Activated CD8-positive, alpha-beta T cell treated with anti-CD3 and anti-CD28 coated beads, Interleukin-2, amount 10 ng/mL, durations not matched to agents 7 days and 5 days (primary cell): ENCODE measurements at regions not wholly inside any gene's neighbourhood (a gene's known extent, or its start where the extent isn't known, plus 50 kb on each side); places are given as distances from the start of the nearest gene placed in this dataset.

ENCODE experiments used
- ATAC-seq: fragments of 150-1000 bp; cut with Tn5 transposase; one replicate; pipeline ENCODE4 v1.10.0; 2021; ENCODE audit warnings: moderate library complexity
- CTCF ChIA-PET: fragments of 350-600 bp; sonication (Branson Sonifier 250); formaldehyde crosslinking; loops from one replicate; lab custom pipeline; 2021; ENCODE audit warnings: antibody characterized with exemption; lab: Charles Lee
- POLR2A ChIA-PET: fragments of 350-600 bp; sonication (Branson Sonifier 250); formaldehyde crosslinking; loops from one replicate; lab custom pipeline; 2021; ENCODE audit warnings: antibody characterized with exemption; lab: Charles Lee
- DNase-seq: peaks from one replicate; pipeline ENCODE4 v3.0.0-alpha.2; 2020
- H3K27ac Mint-ChIP-seq: one replicate; pipeline ENCODE4 v1.8.0; 2021; ENCODE audit warnings: mild to moderate bottlenecking, mixed read lengths
- H3K27me3 Mint-ChIP-seq: one replicate; pipeline ENCODE4 v1.8.0; 2021; ENCODE audit warnings: low read depth, mixed read lengths
- H3K36me3 Mint-ChIP-seq: one replicate; pipeline ENCODE4 v1.8.0; 2021; ENCODE audit warnings: low read depth, mixed read lengths
- H3K4me1 Mint-ChIP-seq: one replicate; pipeline ENCODE4 v1.8.0; 2021; ENCODE audit warnings: low read depth, mixed read lengths
- H3K4me3 Mint-ChIP-seq: one replicate; pipeline ENCODE4 v1.8.0; 2021; ENCODE audit warnings: mild to moderate bottlenecking, mixed read lengths
- H3K9me3 Mint-ChIP-seq: one replicate; pipeline ENCODE4 v1.8.0; 2022; ENCODE audit warnings: mixed read lengths; ENCODE audit not compliant: insufficient read depth

GRCh38 chr12:82529101-82529500 is 157.6 kb upstream of the TMTC2 start:
- Mint-ChIP-seq H3K4me3 (no peak overlapping the region), H3K27me3 (no peaks in the 10 kb centered on the region), H3K27ac (no peak overlapping the region), H3K9me3 (no peaks in the 10 kb centered on the region), H3K36me3 (no peaks in the 10 kb centered on the region), H3K4me1 (no peaks in the 10 kb centered on the region)
- DNase-seq (no peak), ATAC-seq (no peak)
- ChIA-PET POLR2A (no interaction called here), CTCF (no interaction called here)

GRCh38 chr12:82529954-82530353 is 156.8 kb upstream of the TMTC2 start:
- no peaks in the 10 kb centered on the region for H3K9me3 Mint-ChIP-seq
- no peak overlapping the region for H3K27ac Mint-ChIP-seq
- H3K4me1 Mint-ChIP-seq: no peaks in the 10 kb centered on the region
- CTCF ChIA-PET: no interaction called here
- no peaks in the 10 kb centered on the region for H3K27me3 Mint-ChIP-seq
- H3K36me3 Mint-ChIP-seq: no peaks in the 10 kb centered on the region
- POLR2A ChIA-PET: no interaction called here
- DNase-seq: no peak
- H3K4me3 Mint-ChIP-seq: no peak overlapping the region
- no peak for ATAC-seq

- DNase-seq (no peak), ATAC-seq (no peak)
- Mint-ChIP-seq H3K36me3 (no peaks in the 10 kb centered on the region), H3K27ac (no peak overlapping the region), H3K4me3 (no peak overlapping the region), H3K27me3 (no peaks in the 10 kb centered on the region), H3K9me3 (no peaks in the 10 kb centered on the region), H3K4me1 (no peaks in the 10 kb centered on the region)
- ChIA-PET CTCF (no interaction called here), POLR2A (no interaction called here)
Measured at GRCh38 chr12:82530394-82530793, 156.3 kb upstream of the TMTC2 start.

GRCh38 chr12:82533341-82533740 is 153.4 kb upstream of the TMTC2 start:
- Mint-ChIP-seq H3K4me3 (no peak overlapping the region), H3K27me3 (no peaks in the 10 kb centered on the region), H3K27ac (no peak overlapping the region), H3K9me3 (no peaks in the 10 kb centered on the region), H3K4me1 (no peaks in the 10 kb centered on the region), H3K36me3 (no peaks in the 10 kb centered on the region)
- ATAC-seq (no peak), DNase-seq (no peak)
- ChIA-PET POLR2A (no interaction called here), CTCF (no interaction called here)

GRCh38 chr12:82537436-82537835 is 149.3 kb upstream of the TMTC2 start:
- ChIA-PET POLR2A (no interaction called here), CTCF (no interaction called here)
- H3K27me3 Mint-ChIP-seq: no peaks in the 10 kb centered on the region
- no peaks in the 10 kb centered on the region for H3K36me3 Mint-ChIP-seq
- H3K9me3 Mint-ChIP-seq: peaks cover 3% of the 10 kb centered on the region
- no peak overlapping the region for H3K27ac Mint-ChIP-seq
- DNase-seq: no peak
- ATAC-seq: no peak
- no peak overlapping the region for H3K4me3 Mint-ChIP-seq
- H3K4me1 Mint-ChIP-seq: no peaks in the 10 kb centered on the region

DNA sequence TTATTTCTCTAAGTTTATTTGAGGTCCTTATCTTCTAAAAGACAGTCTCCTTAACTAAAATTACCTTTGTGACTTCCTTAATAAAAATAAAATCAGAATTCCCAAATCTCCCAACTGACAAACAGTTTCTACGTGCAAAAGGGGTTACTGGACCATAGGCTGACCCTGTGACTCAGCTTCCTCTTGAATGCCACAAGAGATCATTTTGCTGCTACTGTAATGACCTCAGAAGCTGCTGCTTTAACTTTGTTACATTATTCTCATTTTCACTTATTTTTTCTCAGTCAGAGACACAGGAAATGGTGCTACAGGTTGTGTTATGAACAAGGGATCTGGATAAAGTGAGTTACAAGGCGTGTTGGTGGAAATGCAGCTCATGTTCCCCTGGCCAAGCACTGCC is 132.2 kb upstream of the TMTC2 start:
- Mint-ChIP-seq H3K27me3 (no peaks in the 10 kb centered on the region), H3K27ac (no peak overlapping the region), H3K4me1 (no peaks in the 10 kb centered on the region), H3K4me3 (no peak overlapping the region), H3K9me3 (peaks cover 11% of the 10 kb centered on the region), H3K36me3 (no peaks in the 10 kb centered on the region)
- CTCF ChIA-PET: no interaction called here
- no peak for DNase-seq
- POLR2A ChIA-PET: no interaction called here
- no peak for ATAC-seq

GRCh38 chr12:82555699-82556098 is 131.0 kb upstream of the TMTC2 start:
- Mint-ChIP-seq H3K27me3 (no peaks in the 10 kb centered on the region), H3K9me3 (peaks cover 7% of the 10 kb centered on the region), H3K4me1 (no peaks in the 10 kb centered on the region), H3K27ac (no peak overlapping the region), H3K36me3 (no peaks in the 10 kb centered on the region), H3K4me3 (no peak overlapping the region)
- CTCF ChIA-PET: no interaction called here
- DNase-seq (no peak), ATAC-seq (no peak)
- POLR2A ChIA-PET: no interaction called here

GRCh38 chr12:82565966-82566365 is 120.7 kb upstream of the TMTC2 start:
- H3K36me3 Mint-ChIP-seq: no peaks in the 10 kb centered on the region
- no peaks in the 10 kb centered on the region for H3K4me1 Mint-ChIP-seq
- no peaks in the 10 kb centered on the region for H3K9me3 Mint-ChIP-seq
- H3K27me3 Mint-ChIP-seq: no peaks in the 10 kb centered on the region
- ChIA-PET POLR2A (no interaction called here), CTCF (no interaction called here)
- ATAC-seq (no peak), DNase-seq (no peak)
- H3K4me3 Mint-ChIP-seq: no peak overlapping the region
- H3K27ac Mint-ChIP-seq: no peak overlapping the region

GRCh38 chr12:82567688-82568087 is 119.0 kb upstream of the TMTC2 start:
- CTCF ChIA-PET: no interaction called here
- H3K27ac Mint-ChIP-seq: no peak overlapping the region
- ATAC-seq: no peak
- H3K27me3 Mint-ChIP-seq: no peaks in the 10 kb centered on the region
- no peaks in the 10 kb centered on the region for H3K9me3 Mint-ChIP-seq
- POLR2A ChIA-PET: no interaction called here
- H3K4me1 Mint-ChIP-seq: no peaks in the 10 kb centered on the region
- DNase-seq: no peak
- no peak overlapping the region for H3K4me3 Mint-ChIP-seq
- no peaks in the 10 kb centered on the region for H3K36me3 Mint-ChIP-seq

DNA sequence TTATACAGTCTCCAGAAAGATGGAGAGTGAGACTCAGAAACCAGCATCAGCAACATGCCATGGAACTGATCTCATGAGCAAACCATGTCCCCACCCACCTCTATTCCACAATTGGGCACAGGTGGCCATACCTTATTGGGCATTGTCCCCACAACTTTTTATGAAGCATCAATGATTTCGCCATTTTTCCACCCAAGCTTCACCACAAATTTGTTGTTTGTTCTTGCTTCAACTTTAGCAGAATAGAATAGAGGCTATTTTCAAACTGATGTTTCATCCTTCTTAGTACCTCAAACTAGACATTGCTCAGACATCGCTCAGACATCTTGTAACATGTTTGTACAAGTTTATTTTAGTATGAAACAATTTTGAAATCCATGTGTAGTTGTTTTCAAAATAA is 112.5 kb upstream of the TMTC2 start:
- POLR2A ChIA-PET: no interaction called here
- Mint-ChIP-seq H3K27ac (no peak overlapping the region), H3K36me3 (no peaks in the 10 kb centered on the region), H3K4me3 (no peak overlapping the region), H3K27me3 (no peaks in the 10 kb centered on the region), H3K9me3 (no peaks in the 10 kb centered on the region), H3K4me1 (no peaks in the 10 kb centered on the region)
- CTCF ChIA-PET: no interaction called here
- ATAC-seq (no peak), DNase-seq (no peak)

- Mint-ChIP-seq H3K36me3 (no peaks in the 10 kb centered on the region), H3K9me3 (no peaks in the 10 kb centered on the region), H3K27me3 (no peaks in the 10 kb centered on the region), H3K4me1 (no peaks in the 10 kb centered on the region), H3K4me3 (no peak overlapping the region), H3K27ac (no peak overlapping the region)
- DNase-seq (no peak), ATAC-seq (no peak)
- ChIA-PET CTCF (no interaction called here), POLR2A (no interaction called here)
Measured at GRCh38 chr12:82578725-82579124, 108.0 kb upstream of the TMTC2 start.

DNA sequence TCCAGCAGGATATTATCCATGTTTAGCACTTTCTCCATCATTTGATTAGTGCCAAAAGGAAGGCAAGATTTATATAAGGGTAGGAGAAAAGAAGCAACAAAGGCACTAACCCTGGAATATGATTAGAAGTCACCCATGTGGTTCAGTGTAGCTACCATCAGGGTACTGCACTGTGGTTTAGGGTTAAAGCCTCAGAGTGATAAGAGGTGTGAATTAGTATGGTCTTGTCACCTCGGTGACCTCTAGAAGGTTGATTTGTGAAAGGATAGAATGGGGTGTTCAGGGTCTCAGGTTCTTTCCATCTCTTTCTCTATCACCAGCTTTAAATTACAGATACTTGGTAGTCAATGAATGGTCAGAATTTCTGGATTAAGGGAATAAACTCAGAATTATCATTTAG is 103.0 kb upstream of the TMTC2 start:
- H3K4me3 Mint-ChIP-seq: no peak overlapping the region
- ChIA-PET CTCF (no interaction called here), POLR2A (no interaction called here)
- no peaks in the 10 kb centered on the region for H3K27me3 Mint-ChIP-seq
- ATAC-seq (no peak), DNase-seq (no peak)
- H3K4me1 Mint-ChIP-seq: no peaks in the 10 kb centered on the region
- peaks cover 13% of the 10 kb centered on the region for H3K9me3 Mint-ChIP-seq
- H3K27ac Mint-ChIP-seq: no peak overlapping the region
- H3K36me3 Mint-ChIP-seq: no peaks in the 10 kb centered on the region

GRCh38 chr12:82593143-82593542 is 93.6 kb upstream of the TMTC2 start:
- DNase-seq (no peak), ATAC-seq (no peak)
- Mint-ChIP-seq H3K36me3 (no peaks in the 10 kb centered on the region), H3K27ac (no peak overlapping the region), H3K27me3 (no peaks in the 10 kb centered on the region), H3K4me3 (no peak overlapping the region), H3K9me3 (peaks cover 5% of the 10 kb centered on the region), H3K4me1 (no peaks in the 10 kb centered on the region)
- ChIA-PET CTCF (no interaction called here), POLR2A (no interaction called here)
